ENCODE measurements at regions not wholly inside any gene's neighbourhood (a gene's known extent, or its start where the extent isn't known, plus 50 kb on each side); places are given as distances from the start of the nearest gene placed in this dataset.

- intact Hi-C loops (cut with DNase I) = no loop called here
- no peak overlapping the region for H3K4me3 ChIP-seq (ENCODE audit: low read length in 3 of 3)
- DNase-seq (no peak), FAIRE-seq (no peak)
- no peaks in the 10 kb centered on the region for H3K36me3 ChIP-seq (ENCODE audit: control insufficient read depth in 2 of 3, insufficient read depth in 3 of 3, low read length in 3 of 3)
- H3K4me1 ChIP-seq (ENCODE audit: control insufficient read depth in 2 of 3, insufficient read depth in 2 of 3, low read depth in 1 of 3, low read length in 3 of 3) = no peaks in the 10 kb centered on the region
- no peaks in the 10 kb centered on the region for H3K27me3 ChIP-seq (ENCODE audit: control insufficient read depth, insufficient read depth, low read length)
- TF ChIP-seq, protein P1, sequence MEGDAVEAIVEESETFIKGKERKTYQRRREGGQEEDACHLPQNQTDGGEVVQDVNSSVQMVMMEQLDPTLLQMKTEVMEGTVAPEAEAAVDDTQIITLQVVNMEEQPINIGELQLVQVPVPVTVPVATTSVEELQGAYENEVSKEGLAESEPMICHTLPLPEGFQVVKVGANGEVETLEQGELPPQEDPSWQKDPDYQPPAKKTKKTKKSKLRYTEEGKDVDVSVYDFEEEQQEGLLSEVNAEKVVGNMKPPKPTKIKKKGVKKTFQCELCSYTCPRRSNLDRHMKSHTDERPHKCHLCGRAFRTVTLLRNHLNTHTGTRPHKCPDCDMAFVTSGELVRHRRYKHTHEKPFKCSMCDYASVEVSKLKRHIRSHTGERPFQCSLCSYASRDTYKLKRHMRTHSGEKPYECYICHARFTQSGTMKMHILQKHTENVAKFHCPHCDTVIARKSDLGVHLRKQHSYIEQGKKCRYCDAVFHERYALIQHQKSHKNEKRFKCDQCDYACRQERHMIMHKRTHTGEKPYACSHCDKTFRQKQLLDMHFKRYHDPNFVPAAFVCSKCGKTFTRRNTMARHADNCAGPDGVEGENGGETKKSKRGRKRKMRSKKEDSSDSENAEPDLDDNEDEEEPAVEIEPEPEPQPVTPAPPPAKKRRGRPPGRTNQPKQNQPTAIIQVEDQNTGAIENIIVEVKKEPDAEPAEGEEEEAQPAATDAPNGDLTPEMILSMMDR (IDR thresholded peaks at IDR 0.05; ENCODE audit: borderline replicate concordance, extremely low read depth, insufficient read depth) = no peak
- no peak overlapping the region for H3K27ac ChIP-seq (ENCODE audit: low read depth in 2 of 2, low read length in 2 of 2)
- H3K9ac ChIP-seq (ENCODE audit: low read length in 3 of 3) = no peak overlapping the region
- H3K9me3 ChIP-seq (ENCODE audit: control insufficient read depth in 2 of 3, insufficient read depth in 1 of 3, low read length in 3 of 3) = no peaks in the 10 kb centered on the region
Measured at GRCh38 chr7:29619111-29619510, 55.5 kb downstream of the PRR15 start.

- H3K27ac ChIP-seq (ENCODE audit: low read depth in 2 of 2, low read length in 2 of 2) = no peak overlapping the region
- no peak overlapping the region for H3K4me3 ChIP-seq (ENCODE audit: low read length in 3 of 3)
- TF ChIP-seq, protein P1 (IDR thresholded peaks at IDR 0.05; ENCODE audit: borderline replicate concordance, extremely low read depth, insufficient read depth) = no peak
- no peaks in the 10 kb centered on the region for H3K27me3 ChIP-seq (ENCODE audit: control insufficient read depth, insufficient read depth, low read length)
- H3K36me3 ChIP-seq (ENCODE audit: control insufficient read depth in 2 of 3, insufficient read depth in 3 of 3, low read length in 3 of 3) = no peaks in the 10 kb centered on the region
- intact Hi-C loops (cut with DNase I) = no loop called here
- H3K9me3 ChIP-seq (ENCODE audit: control insufficient read depth in 2 of 3, insufficient read depth in 1 of 3, low read length in 3 of 3) = no peaks in the 10 kb centered on the region
- FAIRE-seq (no peak), DNase-seq (no peak)
- H3K9ac ChIP-seq (ENCODE audit: low read length in 3 of 3) = no peak overlapping the region
- no peaks in the 10 kb centered on the region for H3K4me1 ChIP-seq (ENCODE audit: control insufficient read depth in 2 of 3, insufficient read depth in 2 of 3, low read depth in 1 of 3, low read length in 3 of 3)
Measured at GRCh38 chr7:29619848-29620555, 56.4 kb downstream of the PRR15 start.

GRCh38 chr7:29620556-29620930, 56.9 kb downstream of the PRR15 start:
- intact Hi-C loops (cut with DNase I) = no loop called here
- no peaks in the 10 kb centered on the region for H3K4me1 ChIP-seq (ENCODE audit: control insufficient read depth in 2 of 3, insufficient read depth in 2 of 3, low read depth in 1 of 3, low read length in 3 of 3)
- FAIRE-seq = no peak
- H3K27me3 ChIP-seq (ENCODE audit: control insufficient read depth, insufficient read depth, low read length) = no peaks in the 10 kb centered on the region
- TF ChIP-seq, protein P1 (IDR thresholded peaks at IDR 0.05; ENCODE audit: borderline replicate concordance, extremely low read depth, insufficient read depth) = no peak
- H3K4me3 ChIP-seq (ENCODE audit: low read length in 3 of 3) = no peak overlapping the region
- H3K9me3 ChIP-seq (ENCODE audit: control insufficient read depth in 2 of 3, insufficient read depth in 1 of 3, low read length in 3 of 3) = no peaks in the 10 kb centered on the region
- no peak for DNase-seq
- no peak overlapping the region for H3K27ac ChIP-seq (ENCODE audit: low read depth in 2 of 2, low read length in 2 of 2)
- no peak overlapping the region for H3K9ac ChIP-seq (ENCODE audit: low read length in 3 of 3)
- H3K36me3 ChIP-seq (ENCODE audit: control insufficient read depth in 2 of 3, insufficient read depth in 3 of 3, low read length in 3 of 3) = no peaks in the 10 kb centered on the region
